Left ventricle myocardium inferior (tissue), 1 donor: ENCODE measurements at regions not wholly inside any gene's neighbourhood (a gene's known extent, or its start where the extent isn't known, plus 50 kb on each side); places are given as distances from the start of the nearest gene placed in this dataset.

ENCODE experiments used
- DNase-seq: peaks from one replicate; pipeline ENCODE4 v3.0.0-alpha.2; 2020
- H3K27ac ChIP-seq: fragments of 200-600 bp; replicated peaks from 2 replicates; pipeline ENCODE4 v1.8.0; 2021
- H3K27me3 ChIP-seq: fragments of 200-600 bp; 2 replicates; pipeline ENCODE4 v1.8.0; 2021; ENCODE audit warnings: low read depth
- H3K36me3 ChIP-seq: fragments of 200-600 bp; 2 replicates; pipeline ENCODE4 v1.8.0; 2021
- H3K4me1 ChIP-seq: fragments of 200-600 bp; 2 replicates; pipeline ENCODE4 v1.8.0; 2021
- H3K4me3 ChIP-seq: fragments of 200-600 bp; 2 replicates; pipeline ENCODE4 v1.8.0; 2021; ENCODE audit warnings: mild to moderate bottlenecking, moderate library complexity
- H3K9me3 ChIP-seq: fragments of 200-600 bp; replicated peaks from 2 replicates; pipeline ENCODE4 v1.8.0; 2021
- intact Hi-C: fragments of 100-400 bp; cut with micrococcal nuclease; formaldehyde crosslinking; loops from one replicate; pipeline ENCODE4 v1.11.0; 2022
- TF ChIP-seq, protein P1 (sequence below): fragments of 200-600 bp; IDR thresholded peaks from 2 replicates; pipeline ENCODE4 v1.8.0; 2021; ENCODE audit warnings: antibody characterized with exemption, mild to moderate bottlenecking, borderline replicate concordance
- donor health status: DM: no; HTN: yes; CAD: no; lungs with severe emphysema.

- peaks cover 26% of the 10 kb centered on the region for H3K27me3 ChIP-seq
- TF ChIP-seq, protein P1, sequence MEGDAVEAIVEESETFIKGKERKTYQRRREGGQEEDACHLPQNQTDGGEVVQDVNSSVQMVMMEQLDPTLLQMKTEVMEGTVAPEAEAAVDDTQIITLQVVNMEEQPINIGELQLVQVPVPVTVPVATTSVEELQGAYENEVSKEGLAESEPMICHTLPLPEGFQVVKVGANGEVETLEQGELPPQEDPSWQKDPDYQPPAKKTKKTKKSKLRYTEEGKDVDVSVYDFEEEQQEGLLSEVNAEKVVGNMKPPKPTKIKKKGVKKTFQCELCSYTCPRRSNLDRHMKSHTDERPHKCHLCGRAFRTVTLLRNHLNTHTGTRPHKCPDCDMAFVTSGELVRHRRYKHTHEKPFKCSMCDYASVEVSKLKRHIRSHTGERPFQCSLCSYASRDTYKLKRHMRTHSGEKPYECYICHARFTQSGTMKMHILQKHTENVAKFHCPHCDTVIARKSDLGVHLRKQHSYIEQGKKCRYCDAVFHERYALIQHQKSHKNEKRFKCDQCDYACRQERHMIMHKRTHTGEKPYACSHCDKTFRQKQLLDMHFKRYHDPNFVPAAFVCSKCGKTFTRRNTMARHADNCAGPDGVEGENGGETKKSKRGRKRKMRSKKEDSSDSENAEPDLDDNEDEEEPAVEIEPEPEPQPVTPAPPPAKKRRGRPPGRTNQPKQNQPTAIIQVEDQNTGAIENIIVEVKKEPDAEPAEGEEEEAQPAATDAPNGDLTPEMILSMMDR: no peak
- no peaks in the 10 kb centered on the region for H3K4me1 ChIP-seq
- no peaks in the 10 kb centered on the region for H3K9me3 ChIP-seq
- H3K27ac ChIP-seq: no peak overlapping the region
- H3K4me3 ChIP-seq: no peak overlapping the region
- intact Hi-C loops: no loop called here
- DNase-seq: no peak
- no peaks in the 10 kb centered on the region for H3K36me3 ChIP-seq
Observed at GRCh38 chr10:120262857-120263547, 194.0 kb upstream of the PLPP4 start.

DNA sequence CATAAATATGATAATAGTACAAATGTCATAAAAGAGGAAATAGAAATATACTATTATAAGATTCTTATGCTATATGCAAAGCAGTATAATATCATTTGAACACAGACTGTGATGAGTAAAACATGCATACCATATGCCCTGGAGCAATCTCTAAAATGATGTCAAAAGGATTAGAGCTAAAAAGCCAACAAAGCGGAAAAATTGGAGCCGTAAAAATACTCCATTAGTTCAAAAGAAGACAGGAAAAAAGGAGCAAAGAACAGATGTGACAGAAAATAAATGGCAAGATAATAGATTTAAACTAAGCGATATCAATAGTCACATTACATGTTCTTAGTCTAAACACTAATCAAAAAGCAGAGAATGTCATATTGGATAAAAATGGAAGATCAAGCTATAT lies 191.0 kb upstream of the PLPP4 start:
- H3K9me3 ChIP-seq: peaks cover 22% of the 10 kb centered on the region
- intact Hi-C loops: no loop called here
- H3K4me1 ChIP-seq: no peaks in the 10 kb centered on the region
- TF ChIP-seq, protein P1: no peak
- peaks cover 26% of the 10 kb centered on the region for H3K27me3 ChIP-seq
- no peak for DNase-seq
- H3K27ac ChIP-seq: no peak overlapping the region
- H3K4me3 ChIP-seq: no peak overlapping the region
- H3K36me3 ChIP-seq: no peaks in the 10 kb centered on the region

GRCh38 chr10:120270906-120271305 lies 186.1 kb upstream of the PLPP4 start:
- Histone ChIP-seq H3K4me1 (no peaks in the 10 kb centered on the region), H3K9me3 (peaks cover 22% of the 10 kb centered on the region), H3K4me3 (no peak overlapping the region), H3K36me3 (no peaks in the 10 kb centered on the region), H3K27me3 (no peaks in the 10 kb centered on the region), H3K27ac (no peak overlapping the region)
- no peak for DNase-seq
- intact Hi-C loops: no loop called here
- TF ChIP-seq, protein P1: no peak

DNA sequence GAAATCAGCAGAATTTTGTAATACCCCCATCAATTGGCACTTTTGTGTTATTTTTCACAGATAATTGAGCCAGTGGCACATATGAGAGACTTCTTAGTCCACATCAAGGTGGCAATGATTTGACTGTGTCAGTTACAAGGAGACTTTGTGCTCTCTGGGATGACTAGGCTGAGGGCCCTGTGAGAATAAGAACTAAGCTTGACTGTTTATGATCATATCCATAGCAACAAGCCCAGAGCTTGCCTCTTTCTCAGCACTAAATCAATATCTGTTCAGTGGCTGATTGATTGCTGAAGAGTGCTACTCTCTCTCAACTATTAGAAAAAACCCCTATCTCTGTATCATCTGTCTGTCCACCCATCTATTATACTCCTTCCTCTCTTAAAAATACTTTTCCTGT lies 185.3 kb upstream of the PLPP4 start:
- Histone ChIP-seq H3K4me3 (no peak overlapping the region), H3K36me3 (no peaks in the 10 kb centered on the region), H3K9me3 (peaks cover 22% of the 10 kb centered on the region), H3K27ac (no peak overlapping the region), H3K4me1 (no peaks in the 10 kb centered on the region), H3K27me3 (no peaks in the 10 kb centered on the region)
- DNase-seq: no peak
- TF ChIP-seq, protein P1: no peak
- intact Hi-C loops: no loop called here

- TF ChIP-seq, protein P1: no peak
- H3K4me3 ChIP-seq: no peak overlapping the region
Observed at GRCh38 chr10:120272350-120272749, 184.7 kb upstream of the PLPP4 start.

More at GRCh38 chr10:120272350-120272749, 184.7 kb upstream of the PLPP4 start:
- no peak for DNase-seq
- no peak overlapping the region for H3K27ac ChIP-seq
- H3K4me1 ChIP-seq: no peaks in the 10 kb centered on the region
- intact Hi-C loops: no loop called here
- no peaks in the 10 kb centered on the region for H3K36me3 ChIP-seq
- no peaks in the 10 kb centered on the region for H3K27me3 ChIP-seq
- peaks cover 22% of the 10 kb centered on the region for H3K9me3 ChIP-seq
